Sigmoid colon (tissue), 6 donors: ENCODE measurements at regions not wholly inside any gene's neighbourhood (a gene's known extent, or its start where the extent isn't known, plus 50 kb on each side); places are given as distances from the start of the nearest gene placed in this dataset.

Source experiments
- DNase-seq: peaks from one replicate; pipeline ENCODE4 v3.0.0-alpha.2; 2019
- H3K27ac ChIP-seq, 4 donors: fragments of 200-600 bp; sonication (generic); one replicate each; pipeline ENCODE4 v1.5.1; 2016 to 2019; ENCODE audit warnings: mild to moderate bottlenecking in 1 of 4
- H3K27me3 ChIP-seq, 3 donors: fragments of 200-600 bp; sonication (generic); one replicate each; pipeline ENCODE4 v1.5.1; 2019; ENCODE audit warnings: mild to moderate bottlenecking in 1 of 3
- H3K36me3 ChIP-seq, 4 donors: fragments of 200-600 bp; sonication (generic); one replicate each; pipeline ENCODE4 v1.5.1; 2016 to 2019
- H3K4me1 ChIP-seq, 4 donors: fragments of 200-600 bp; sonication (generic); one replicate each; pipeline ENCODE4 v1.5.1; 2017 to 2019
- H3K4me3 ChIP-seq, 4 donors: fragments of 200-600 bp; sonication (generic); one replicate each; pipeline ENCODE4 v1.5.1; 2017 to 2019; ENCODE audit warnings: mild to moderate bottlenecking in 2 of 4, moderate library complexity in 1 of 4
- H3K9me3 ChIP-seq, 4 donors: fragments of 200-600 bp in 3 of 4; sonication (generic) in 3 of 4; one replicate each; pipeline versions ENCODE4 v1.5.1 to v1.6.1; 2013 to 2019
- EP300 ChIP-seq, 4 donors: sonication (generic); formaldehyde crosslinking; IDR thresholded peaks; one replicate each; pipeline ENCODE4 v1.6.1; 2017; ENCODE audit warnings: antibody characterized with exemption in 4 of 4
- POLR2A ChIP-seq, 2 donors: fragments of 450-650 bp; IDR thresholded peaks; one replicate each; pipeline ENCODE4 v1.6.1; 2016; ENCODE audit warnings: antibody characterized with exemption in 2 of 2, mild to moderate bottlenecking in 2 of 2, moderate library complexity in 2 of 2
- POLR2AphosphoS5 ChIP-seq, 4 donors: sonication (generic); formaldehyde crosslinking; IDR thresholded peaks; one replicate each; pipeline ENCODE4 v1.6.1; 2017; ENCODE audit warnings: antibody characterized with exemption in 4 of 4
- WGBS, 2 donors: extraction: QIAGEN DNeasy Blood & Tissue Kit; methylation state at CpG; one replicate each; pipeline ENCODE4 v1.1.7; 2013; 5-methylcytosine and 5-hydroxymethylcytosine counted together
- intact Hi-C: fragments of 100-400 bp; cut with DNase I; formaldehyde crosslinking; loops from one replicate; pipeline ENCODE4 v1.15.1; 2023
- TF ChIP-seq, protein P1 (sequence below), 4 experiments: fragments of 450-650 bp in 3 of 4; fragments of 200-600 bp in 1 of 4; IDR thresholded peaks; one replicate each; pipeline ENCODE4 v1.5.1; 2016 to 2019; ENCODE audit warnings: antibody characterized with exemption in 4 of 4, mild to moderate bottlenecking in 3 of 4, moderate library complexity in 2 of 4
- donor health status: healthy with polysubstance abuse.
- donor health status: healthy.

DNA sequence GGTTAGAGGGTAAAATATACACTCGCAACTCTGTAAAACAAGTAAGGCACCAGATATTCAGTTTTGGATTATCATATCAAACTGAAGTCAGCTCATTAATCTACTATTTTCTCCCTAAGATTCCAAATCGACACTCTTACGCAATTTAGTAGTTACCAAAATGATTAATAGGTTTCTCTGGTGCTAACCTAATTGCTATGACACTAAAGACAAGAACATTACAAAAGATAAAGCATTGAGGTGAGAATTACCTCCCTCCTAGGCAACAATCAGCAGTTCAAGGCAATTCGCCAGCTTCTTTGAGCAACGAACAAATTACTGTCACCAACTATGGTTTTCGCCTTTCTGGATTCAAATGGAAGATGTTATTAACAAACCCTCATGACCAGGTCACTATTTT, 1305.0 kb downstream of the ROBO2 start:
- no peaks in the 10 kb centered on the region for H3K9me3 ChIP-seq
- intact Hi-C loops = no loop called here
- 88 to 91% methylated on average over 6 of the region's 6 CpGs for WGBS, 2 donors
- no peaks in the 10 kb centered on the region for H3K27me3 ChIP-seq
- H3K4me3 ChIP-seq = no peak overlapping the region
- no peak overlapping the region for H3K27ac ChIP-seq
- TF ChIP-seq POLR2AphosphoS5 (IDR thresholded peaks at IDR 0.05) (no peak), EP300 (IDR thresholded peaks at IDR 0.05) (no peak), POLR2A (IDR thresholded peaks at IDR 0.05) (no peak)
- TF ChIP-seq, protein P1, sequence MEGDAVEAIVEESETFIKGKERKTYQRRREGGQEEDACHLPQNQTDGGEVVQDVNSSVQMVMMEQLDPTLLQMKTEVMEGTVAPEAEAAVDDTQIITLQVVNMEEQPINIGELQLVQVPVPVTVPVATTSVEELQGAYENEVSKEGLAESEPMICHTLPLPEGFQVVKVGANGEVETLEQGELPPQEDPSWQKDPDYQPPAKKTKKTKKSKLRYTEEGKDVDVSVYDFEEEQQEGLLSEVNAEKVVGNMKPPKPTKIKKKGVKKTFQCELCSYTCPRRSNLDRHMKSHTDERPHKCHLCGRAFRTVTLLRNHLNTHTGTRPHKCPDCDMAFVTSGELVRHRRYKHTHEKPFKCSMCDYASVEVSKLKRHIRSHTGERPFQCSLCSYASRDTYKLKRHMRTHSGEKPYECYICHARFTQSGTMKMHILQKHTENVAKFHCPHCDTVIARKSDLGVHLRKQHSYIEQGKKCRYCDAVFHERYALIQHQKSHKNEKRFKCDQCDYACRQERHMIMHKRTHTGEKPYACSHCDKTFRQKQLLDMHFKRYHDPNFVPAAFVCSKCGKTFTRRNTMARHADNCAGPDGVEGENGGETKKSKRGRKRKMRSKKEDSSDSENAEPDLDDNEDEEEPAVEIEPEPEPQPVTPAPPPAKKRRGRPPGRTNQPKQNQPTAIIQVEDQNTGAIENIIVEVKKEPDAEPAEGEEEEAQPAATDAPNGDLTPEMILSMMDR (IDR thresholded peaks at IDR 0.05) = no peak
- no peaks in the 10 kb centered on the region for H3K36me3 ChIP-seq
- no peak for DNase-seq
- no peaks in the 10 kb centered on the region for H3K4me1 ChIP-seq

DNA sequence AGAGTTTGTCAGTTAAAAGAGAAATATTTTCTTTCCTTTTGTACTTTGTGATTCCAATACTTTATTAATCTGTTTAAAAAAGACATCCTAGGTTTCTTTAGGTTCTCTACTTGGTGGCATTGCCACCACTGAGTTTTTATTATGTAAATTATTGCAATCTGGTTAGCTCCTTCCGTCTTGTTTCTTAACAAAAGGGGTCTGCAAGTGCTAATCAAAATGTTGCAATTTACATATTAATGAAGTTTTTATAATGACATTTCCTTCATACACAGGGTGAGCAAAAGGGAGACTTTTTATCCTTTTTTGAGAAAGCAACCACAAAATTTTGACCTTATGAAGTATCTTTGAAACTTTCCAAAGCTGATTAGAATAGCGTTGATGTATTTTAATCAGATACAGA, 1307.3 kb downstream of the ROBO2 start:
- intact Hi-C loops = no loop called here
- Histone ChIP-seq H3K27me3 (no peaks in the 10 kb centered on the region), H3K36me3 (no peaks in the 10 kb centered on the region), H3K4me3 (no peak overlapping the region), H3K4me1 (no peaks in the 10 kb centered on the region), H3K9me3 (no peaks in the 10 kb centered on the region), H3K27ac (no peak overlapping the region)
- 86 to 89% methylated on average over 2 of the region's 2 CpGs for WGBS, 2 donors
- no peak for DNase-seq
- TF ChIP-seq, protein P1 (IDR thresholded peaks at IDR 0.05) = no peak
- TF ChIP-seq POLR2A (IDR thresholded peaks at IDR 0.05) (no peak), EP300 (IDR thresholded peaks at IDR 0.05) (no peak), POLR2AphosphoS5 (IDR thresholded peaks at IDR 0.05) (no peak)

DNA sequence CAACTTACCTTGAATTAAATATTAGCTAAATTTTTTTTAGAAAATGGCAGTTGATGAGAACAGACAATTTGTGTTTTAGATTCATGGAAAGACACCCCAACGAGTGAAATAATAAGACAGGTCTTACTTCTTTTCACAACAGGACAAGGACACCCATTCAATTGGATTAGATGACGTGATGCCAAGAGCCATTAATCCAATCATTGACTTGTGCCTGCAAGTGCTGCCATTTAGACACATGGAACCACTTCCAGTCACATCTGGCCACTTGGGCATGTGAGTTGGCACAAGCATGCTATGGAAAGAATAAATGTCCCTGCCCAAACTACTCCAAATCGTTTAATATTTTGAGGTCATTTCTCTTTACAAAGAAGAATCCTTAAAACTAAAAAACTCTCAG, 1308.8 kb downstream of the ROBO2 start:
- no peaks in the 10 kb centered on the region for H3K27me3 ChIP-seq
- no peak overlapping the region for H3K4me3 ChIP-seq
- H3K27ac ChIP-seq = no peak overlapping the region
- intact Hi-C loops = no loop called here
- no peak for DNase-seq
- no peaks in the 10 kb centered on the region for H3K36me3 ChIP-seq
- WGBS, 2 donors = 78 to 84% methylated on average over 3 of the region's 3 CpGs
- TF ChIP-seq, protein P1 (IDR thresholded peaks at IDR 0.05) = no peak
- TF ChIP-seq EP300 (IDR thresholded peaks at IDR 0.05) = no peak
- TF ChIP-seq POLR2AphosphoS5 (IDR thresholded peaks at IDR 0.05) = no peak
- TF ChIP-seq POLR2A (IDR thresholded peaks at IDR 0.05) = no peak
- no peaks in the 10 kb centered on the region for H3K4me1 ChIP-seq
- H3K9me3 ChIP-seq = no peaks in the 10 kb centered on the region

DNA sequence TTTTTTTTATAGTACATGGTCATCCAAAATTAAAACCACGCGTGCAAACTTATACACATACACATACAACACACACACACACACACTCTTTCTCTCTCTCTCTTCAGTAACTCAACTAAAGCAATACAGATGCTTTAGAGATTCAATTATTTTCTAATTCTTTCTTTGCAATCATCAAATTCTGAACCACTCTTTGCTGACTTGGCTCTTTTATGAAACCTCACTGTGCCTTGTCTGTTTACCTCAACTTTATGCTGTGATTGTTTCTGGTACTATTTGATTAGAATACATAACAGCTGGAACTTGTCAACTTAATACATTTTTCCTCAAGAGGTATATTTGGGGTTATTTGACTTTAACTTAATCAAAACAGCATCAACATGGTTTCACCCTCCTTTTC, 1309.7 kb downstream of the ROBO2 start:
- Histone ChIP-seq H3K4me3 (no peak overlapping the region), H3K36me3 (no peaks in the 10 kb centered on the region), H3K4me1 (no peaks in the 10 kb centered on the region), H3K9me3 (no peaks in the 10 kb centered on the region), H3K27me3 (no peaks in the 10 kb centered on the region), H3K27ac (no peak overlapping the region)
- WGBS, 2 donors = 54 to 91% methylated on average over 2 of the region's 2 CpGs
- TF ChIP-seq, protein P1 (IDR thresholded peaks at IDR 0.05) = no peak
- TF ChIP-seq POLR2AphosphoS5 (IDR thresholded peaks at IDR 0.05) (no peak), EP300 (IDR thresholded peaks at IDR 0.05) (no peak), POLR2A (IDR thresholded peaks at IDR 0.05) (no peak)
- intact Hi-C loops = no loop called here
- no peak for DNase-seq

DNA sequence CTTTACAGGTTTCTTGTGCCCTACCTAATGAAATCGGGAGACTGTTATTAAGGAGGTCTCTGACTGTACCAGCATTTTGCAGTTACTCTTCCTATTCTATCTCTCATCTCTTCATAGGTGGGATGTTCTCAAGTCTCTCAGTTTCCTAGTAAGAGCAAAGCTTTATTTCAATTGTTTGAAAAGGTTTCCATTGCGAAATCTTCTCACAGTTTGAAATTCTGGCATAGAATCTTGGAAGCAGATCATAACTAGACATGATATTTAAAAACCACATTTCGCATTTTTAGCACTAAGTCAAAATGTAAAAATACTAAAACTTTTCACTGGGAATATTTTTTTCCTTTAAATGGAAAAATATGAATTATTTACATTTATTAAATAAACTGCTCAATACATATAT, 1311.4 kb downstream of the ROBO2 start:
- DNase-seq = no peak
- Histone ChIP-seq H3K27me3 (no peaks in the 10 kb centered on the region), H3K4me1 (no peaks in the 10 kb centered on the region), H3K4me3 (no peak overlapping the region), H3K36me3 (no peaks in the 10 kb centered on the region), H3K9me3 (no peaks in the 10 kb centered on the region), H3K27ac (no peak overlapping the region)
- WGBS, 2 donors = 84 to 92% methylated on average over 3 of the region's 3 CpGs
- intact Hi-C loops = no loop called here
- TF ChIP-seq, protein P1 (IDR thresholded peaks at IDR 0.05) = no peak
- TF ChIP-seq POLR2AphosphoS5 (IDR thresholded peaks at IDR 0.05) (no peak), POLR2A (IDR thresholded peaks at IDR 0.05) (no peak), EP300 (IDR thresholded peaks at IDR 0.05) (no peak)
